ENCODE measurements at regions not wholly inside any gene's neighbourhood (a gene's known extent, or its start where the extent isn't known, plus 50 kb on each side); places are given as distances from the start of the nearest gene placed in this dataset.

GRCh38 chr14:55976219-55976618 is 142.0 kb upstream of the PELI2 start:
- H3K9me3 ChIP-seq = peaks cover 5% of the 10 kb centered on the region

GRCh38 chr14:55976655-55977054 is 141.6 kb upstream of the PELI2 start:
- ATAC-seq (ENCODE audit: insufficient number of reproducible peaks, low FRiP score, low read depth) (no peak), DNase-seq (ENCODE audit: low spot score) (no peak)
- Histone ChIP-seq H3K4me3 (no peak overlapping the region), H3K9me3 (peaks cover 5% of the 10 kb centered on the region), H3K36me3 (no peaks in the 10 kb centered on the region), H3K27me3 (replicated peaks; ENCODE audit: insufficient read depth) (no peaks in the 10 kb centered on the region), H3K4me1 (ENCODE audit: control insufficient read depth in 1 of 2, low read depth in 2 of 2) (peaks cover 0 to 7% of the 10 kb centered on the region in 2 donors), H3K27ac (no peak overlapping the region)
- TF ChIP-seq CTCF (IDR thresholded peaks at IDR 0.05) = no peak

More at GRCh38 chr14:55976219-55976618, 142.0 kb upstream of the PELI2 start:
- no peaks in the 10 kb centered on the region for H3K36me3 ChIP-seq
- ATAC-seq (ENCODE audit: insufficient number of reproducible peaks, low FRiP score, low read depth) (no peak), DNase-seq (ENCODE audit: low spot score) (no peak)
- H3K27me3 ChIP-seq (replicated peaks; ENCODE audit: insufficient read depth) = no peaks in the 10 kb centered on the region
- TF ChIP-seq CTCF (IDR thresholded peaks at IDR 0.05) = no peak
- peaks cover 0 to 7% of the 10 kb centered on the region in 2 donors for H3K4me1 ChIP-seq (ENCODE audit: control insufficient read depth in 1 of 2, low read depth in 2 of 2)
- H3K27ac ChIP-seq = no peak overlapping the region
- no peak overlapping the region for H3K4me3 ChIP-seq

- Histone ChIP-seq H3K9me3 (peaks cover 5% of the 10 kb centered on the region), H3K36me3 (no peaks in the 10 kb centered on the region), H3K4me3 (no peak overlapping the region), H3K4me1 (ENCODE audit: control insufficient read depth in 1 of 2, low read depth in 2 of 2) (peaks cover 0 to 7% of the 10 kb centered on the region in 2 donors), H3K27me3 (replicated peaks; ENCODE audit: insufficient read depth) (no peaks in the 10 kb centered on the region), H3K27ac (no peak overlapping the region)
- ATAC-seq (ENCODE audit: insufficient number of reproducible peaks, low FRiP score, low read depth) (no peak), DNase-seq (ENCODE audit: low spot score) (no peak)
- TF ChIP-seq CTCF (IDR thresholded peaks at IDR 0.05) = no peak
Measured at GRCh38 chr14:55977392-55978150, 140.6 kb upstream of the PELI2 start.

- no peak for TF ChIP-seq CTCF (IDR thresholded peaks at IDR 0.05)
Measured at GRCh38 chr14:55979096-55979495, 139.1 kb upstream of the PELI2 start.

GRCh38 chr14:55979781-55980180 is 138.4 kb upstream of the PELI2 start:
- Histone ChIP-seq H3K27ac (no peak overlapping the region), H3K4me3 (no peak overlapping the region), H3K9me3 (peaks cover 5% of the 10 kb centered on the region), H3K4me1 (ENCODE audit: control insufficient read depth in 1 of 2, low read depth in 2 of 2) (peaks cover 0 to 7% of the 10 kb centered on the region in 2 donors), H3K36me3 (no peaks in the 10 kb centered on the region), H3K27me3 (replicated peaks; ENCODE audit: insufficient read depth) (no peaks in the 10 kb centered on the region)
- TF ChIP-seq CTCF (IDR thresholded peaks at IDR 0.05) = no peak
- ATAC-seq (ENCODE audit: insufficient number of reproducible peaks, low FRiP score, low read depth) = no peak
- DNase-seq (ENCODE audit: low spot score) = no peak

More at GRCh38 chr14:55979096-55979495, 139.1 kb upstream of the PELI2 start:
- H3K36me3 ChIP-seq = no peaks in the 10 kb centered on the region
- H3K27me3 ChIP-seq (replicated peaks; ENCODE audit: insufficient read depth) = no peaks in the 10 kb centered on the region
- H3K4me1 ChIP-seq (ENCODE audit: control insufficient read depth in 1 of 2, low read depth in 2 of 2) = peaks cover 0 to 7% of the 10 kb centered on the region in 2 donors
- no peak for DNase-seq (ENCODE audit: low spot score)
- no peak for ATAC-seq (ENCODE audit: insufficient number of reproducible peaks, low FRiP score, low read depth)
- H3K4me3 ChIP-seq = no peak overlapping the region
- peaks cover 5% of the 10 kb centered on the region for H3K9me3 ChIP-seq
- H3K27ac ChIP-seq = no peak overlapping the region
